ENCODE measurements at regions not wholly inside any gene's neighbourhood (a gene's known extent, or its start where the extent isn't known, plus 50 kb on each side); places are given as distances from the start of the nearest gene placed in this dataset.

DNA sequence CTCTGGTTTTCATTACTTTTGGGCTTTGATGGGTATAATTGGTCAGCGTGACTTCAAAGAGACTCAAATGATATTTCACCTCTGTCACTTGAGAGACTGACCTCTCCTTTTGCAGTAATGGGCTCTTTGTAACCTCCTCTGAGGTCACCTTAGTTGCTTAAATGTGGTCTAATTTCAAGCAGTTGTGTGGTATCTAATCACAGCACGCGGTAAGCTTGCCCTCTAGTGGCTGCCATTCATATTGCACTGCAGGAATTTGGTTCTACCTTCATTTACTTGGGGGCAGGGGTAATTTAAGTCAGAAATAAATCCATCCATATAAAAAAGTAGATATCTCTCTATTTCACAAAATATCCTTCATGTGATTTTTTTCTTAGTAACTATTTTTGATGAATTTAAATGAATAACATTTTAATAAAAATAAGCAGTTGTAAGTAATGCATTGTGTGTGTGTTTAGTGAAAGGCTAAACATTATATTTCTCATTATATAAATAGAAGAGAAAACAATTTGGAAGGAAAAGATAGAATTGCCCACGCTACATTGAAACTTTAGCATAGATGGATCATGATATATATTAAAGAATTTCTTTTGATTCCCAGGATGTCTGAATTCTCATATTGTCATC is 55.0 kb upstream of the ANO3 start (continued):
- TF ChIP-seq PBX3 (IDR thresholded peaks at IDR 0.05) (no peak), RXRA (IDR thresholded peaks at IDR 0.05; ENCODE audit: borderline replicate concordance, low read depth) (no peak), EP300 (IDR thresholded peaks at IDR 0.05; ENCODE audit: borderline replicate concordance in 1 of 2, low read depth in 1 of 2, low read length in 1 of 2) (no peak), CTCF (IDR thresholded peaks at IDR 0.05) (peak; percentile 99)
- TF ChIP-seq, protein P1, sequence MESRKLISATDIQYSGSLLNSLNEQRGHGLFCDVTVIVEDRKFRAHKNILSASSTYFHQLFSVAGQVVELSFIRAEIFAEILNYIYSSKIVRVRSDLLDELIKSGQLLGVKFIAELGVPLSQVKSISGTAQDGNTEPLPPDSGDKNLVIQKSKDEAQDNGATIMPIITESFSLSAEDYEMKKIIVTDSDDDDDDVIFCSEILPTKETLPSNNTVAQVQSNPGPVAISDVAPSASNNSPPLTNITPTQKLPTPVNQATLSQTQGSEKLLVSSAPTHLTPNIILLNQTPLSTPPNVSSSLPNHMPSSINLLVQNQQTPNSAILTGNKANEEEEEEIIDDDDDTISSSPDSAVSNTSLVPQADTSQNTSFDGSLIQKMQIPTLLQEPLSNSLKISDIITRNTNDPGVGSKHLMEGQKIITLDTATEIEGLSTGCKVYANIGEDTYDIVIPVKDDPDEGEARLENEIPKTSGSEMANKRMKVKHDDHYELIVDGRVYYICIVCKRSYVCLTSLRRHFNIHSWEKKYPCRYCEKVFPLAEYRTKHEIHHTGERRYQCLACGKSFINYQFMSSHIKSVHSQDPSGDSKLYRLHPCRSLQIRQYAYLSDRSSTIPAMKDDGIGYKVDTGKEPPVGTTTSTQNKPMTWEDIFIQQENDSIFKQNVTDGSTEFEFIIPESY (IDR thresholded peaks at IDR 0.05; ENCODE audit: borderline replicate concordance, low read depth) = no peak

GRCh38 chr11:26278354-26278753 is 53.6 kb upstream of the ANO3 start:
- 82% methylated on average over 1 of the region's 1 CpG for WGBS (ENCODE audit: low lambda C conversion rate)
- CTCF ChIA-PET = interaction anchor here (1.3 kb wide), 1 partner anchor 9 kb away, joined by 5 read pairs; no protein-coding TSS in a partner anchor
- no peak overlapping the region for H3K9ac ChIP-seq
- TF ChIP-seq FOSL2 (IDR thresholded peaks at IDR 0.05; ENCODE audit: borderline replicate concordance, low read depth) (no peak), GATA2 (CRISPR knock-in tag; IDR thresholded peaks at IDR 0.05) (no peak), EP300 (IDR thresholded peaks at IDR 0.05; ENCODE audit: borderline replicate concordance in 1 of 2, low read depth in 1 of 2, low read length in 1 of 2) (no peak), EZH2phosphoT487 (IDR thresholded peaks at IDR 0.05; ENCODE audit: borderline replicate concordance, low read depth) (no peak), JUND (IDR thresholded peaks at IDR 0.05) (no peak), MEF2A (IDR thresholded peaks at IDR 0.05; ENCODE audit: borderline replicate concordance, low read depth) (no peak), SIN3A (IDR thresholded peaks at IDR 0.05; ENCODE audit: borderline replicate concordance, low read depth, low read length) (no peak), REST (IDR thresholded peaks at IDR 0.05; ENCODE audit: low read depth, low read length) (no peak), CHD2 (IDR thresholded peaks at IDR 0.05; ENCODE audit: low read length, partially characterized antibody) (no peak), ELF1 (IDR thresholded peaks at IDR 0.05) (no peak), SMC3 (IDR thresholded peaks at IDR 0.05; ENCODE audit: low read depth, low read length) (no peak)
- TF ChIP-seq, protein P1 (IDR thresholded peaks at IDR 0.05; ENCODE audit: borderline replicate concordance, low read depth) = no peak
- TF ChIP-seq, protein P2, sequence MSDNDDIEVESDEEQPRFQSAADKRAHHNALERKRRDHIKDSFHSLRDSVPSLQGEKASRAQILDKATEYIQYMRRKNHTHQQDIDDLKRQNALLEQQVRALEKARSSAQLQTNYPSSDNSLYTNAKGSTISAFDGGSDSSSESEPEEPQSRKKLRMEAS (IDR thresholded peaks at IDR 0.05; ENCODE audit: low read depth) = no peak
- TF ChIP-seq, protein P3, sequence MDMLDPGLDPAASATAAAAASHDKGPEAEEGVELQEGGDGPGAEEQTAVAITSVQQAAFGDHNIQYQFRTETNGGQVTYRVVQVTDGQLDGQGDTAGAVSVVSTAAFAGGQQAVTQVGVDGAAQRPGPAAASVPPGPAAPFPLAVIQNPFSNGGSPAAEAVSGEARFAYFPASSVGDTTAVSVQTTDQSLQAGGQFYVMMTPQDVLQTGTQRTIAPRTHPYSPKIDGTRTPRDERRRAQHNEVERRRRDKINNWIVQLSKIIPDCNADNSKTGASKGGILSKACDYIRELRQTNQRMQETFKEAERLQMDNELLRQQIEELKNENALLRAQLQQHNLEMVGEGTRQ (IDR thresholded peaks at IDR 0.05; ENCODE audit: borderline replicate concordance, low read depth, low read length) = no peak

More at GRCh38 chr11:26278354-26278753, 53.6 kb upstream of the ANO3 start:
- Histone ChIP-seq H3K27ac (ENCODE audit: low read depth in 2 of 2, low read length in 1 of 2) (no peak overlapping the region), H4K20me1 (ENCODE audit: insufficient read depth) (no peaks in the 10 kb centered on the region), H3K27me3 (ENCODE audit: insufficient read depth) (no peaks in the 10 kb centered on the region), H3K9me3 (no peaks in the 10 kb centered on the region), H2AFZ (ENCODE audit: low read depth) (no peak overlapping the region), H3K36me3 (replicated peaks in 1 of 2; ENCODE audit: control insufficient read depth in 1 of 2, insufficient read depth in 2 of 2, low read length in 1 of 2) (no peaks in the 10 kb centered on the region), H3K4me1 (ENCODE audit: control insufficient read depth in 1 of 2, insufficient read depth in 2 of 2, low read depth in 1 of 2, low read length in 1 of 2) (no peaks in the 10 kb centered on the region), H3K4me2 (no peak overlapping the region), H3K4me3 (ENCODE audit: low read depth in 2 of 2, low read length in 1 of 2) (no peak overlapping the region), H3F3A (replicated peaks; ENCODE audit: insufficient read depth) (peaks cover 3% of the 10 kb centered on the region), H3K9me2 (no peaks in the 10 kb centered on the region), H3K79me2 (ENCODE audit: insufficient read depth) (no peaks in the 10 kb centered on the region)
- POLR2A ChIA-PET = no interaction called here
- no peak for DNase-seq

Measured in SK-N-SH (cell line).